Suprapubic skin (tissue), 4 donors: ENCODE measurements at regions not wholly inside any gene's neighbourhood (a gene's known extent, or its start where the extent isn't known, plus 50 kb on each side); places are given as distances from the start of the nearest gene placed in this dataset.

Experiments used
- DNase-seq, 2 donors: peaks; one replicate each; pipeline ENCODE4 v3.0.0-alpha.2; 2019; ENCODE audit warnings: low spot score in 2 of 2
- H3K27ac ChIP-seq: fragments of 200-600 bp; sonication (generic); one replicate; pipeline ENCODE4 v1.5.1; 2019
- H3K27me3 ChIP-seq: fragments of 200-600 bp; sonication (generic); one replicate; pipeline ENCODE4 v1.5.1; 2019
- H3K36me3 ChIP-seq: fragments of 200-600 bp; sonication (generic); one replicate; pipeline ENCODE4 v1.5.1; 2019
- H3K4me1 ChIP-seq: fragments of 200-600 bp; sonication (generic); one replicate; pipeline ENCODE4 v1.5.1; 2019
- H3K4me3 ChIP-seq: fragments of 200-600 bp; sonication (generic); one replicate; pipeline ENCODE4 v1.5.1; 2019; ENCODE audit warnings: mild to moderate bottlenecking
- H3K9me3 ChIP-seq: fragments of 200-600 bp; sonication (generic); one replicate; pipeline ENCODE4 v1.5.1; 2019
- CTCF ChIP-seq, 2 donors: fragments of 200-600 bp in 1 of 2; fragments of 450-650 bp in 1 of 2; sonication (generic) in 1 of 2; IDR thresholded peaks; one replicate each; pipeline ENCODE4 v1.5.1; 2016 to 2019; ENCODE audit warnings: antibody characterized with exemption in 2 of 2, mild to moderate bottlenecking in 1 of 2, moderate library complexity in 1 of 2
- EP300 ChIP-seq: sonication (generic); formaldehyde crosslinking; IDR thresholded peaks from one replicate; pipeline ENCODE4 v1.6.1; 2017; ENCODE audit warnings: antibody characterized with exemption
- POLR2A ChIP-seq, 2 donors: fragments of 450-650 bp; IDR thresholded peaks; one replicate each; pipeline ENCODE4 v1.6.1; 2017; ENCODE audit warnings: antibody characterized with exemption in 2 of 2, mild to moderate bottlenecking in 2 of 2, moderate library complexity in 2 of 2
- POLR2AphosphoS5 ChIP-seq, 3 donors: sonication (generic); formaldehyde crosslinking; IDR thresholded peaks; one replicate each; pipeline ENCODE4 v1.6.1; 2017; ENCODE audit warnings: antibody characterized with exemption in 3 of 3
- whole genome bisulfite sequencing: methylation state at CpG from one replicate; pipeline ENCODE4 v1.1.5; 2018; 5-methylcytosine and 5-hydroxymethylcytosine counted together

DNA sequence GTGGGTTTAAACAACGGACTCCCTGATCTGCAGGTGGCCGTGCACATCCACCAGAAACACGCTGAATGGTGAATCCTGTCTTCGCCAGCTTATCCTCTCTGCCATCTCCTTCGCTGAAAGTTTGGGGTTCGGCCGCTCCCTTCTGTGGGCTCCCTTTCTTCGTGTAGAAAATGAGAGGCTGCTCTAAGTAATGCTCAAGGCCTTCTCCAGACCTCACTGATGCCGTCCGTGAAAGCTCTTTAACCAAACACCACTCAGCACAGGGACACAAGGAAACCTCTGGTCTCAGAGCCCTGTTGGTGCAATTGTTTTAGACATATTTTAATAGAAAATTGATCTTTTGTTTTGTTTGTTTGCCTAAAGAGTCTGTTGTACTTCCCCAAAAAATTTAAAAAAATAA is 596.5 kb downstream of the IRX1 start:
- no peak overlapping the region for H3K27ac ChIP-seq
- no peak overlapping the region for H3K4me3 ChIP-seq
- TF ChIP-seq CTCF (IDR thresholded peaks at IDR 0.05): no peak
- TF ChIP-seq EP300: no peak
- TF ChIP-seq POLR2AphosphoS5 (IDR thresholded peaks at IDR 0.05): no peak
- TF ChIP-seq POLR2A (IDR thresholded peaks at IDR 0.05): no peak
- 89% methylated on average over 10 of the region's 10 CpGs for WGBS
- H3K9me3 ChIP-seq: no peaks in the 10 kb centered on the region
- no peaks in the 10 kb centered on the region for H3K4me1 ChIP-seq
- no peaks in the 10 kb centered on the region for H3K36me3 ChIP-seq
- no peak for DNase-seq
- H3K27me3 ChIP-seq: no peaks in the 10 kb centered on the region

GRCh38 chr5:4196744-4197143 is 601.1 kb downstream of the IRX1 start:
- Histone ChIP-seq H3K27ac (no peak overlapping the region), H3K4me1 (no peaks in the 10 kb centered on the region), H3K36me3 (no peaks in the 10 kb centered on the region), H3K27me3 (no peaks in the 10 kb centered on the region), H3K4me3 (no peak overlapping the region), H3K9me3 (no peaks in the 10 kb centered on the region)
- TF ChIP-seq CTCF (IDR thresholded peaks at IDR 0.05) (no peak), EP300 (no peak), POLR2AphosphoS5 (IDR thresholded peaks at IDR 0.05) (no peak), POLR2A (IDR thresholded peaks at IDR 0.05) (no peak)
- WGBS: 51% methylated on average over 7 of the region's 8 CpGs
- DNase-seq: no peak

DNA sequence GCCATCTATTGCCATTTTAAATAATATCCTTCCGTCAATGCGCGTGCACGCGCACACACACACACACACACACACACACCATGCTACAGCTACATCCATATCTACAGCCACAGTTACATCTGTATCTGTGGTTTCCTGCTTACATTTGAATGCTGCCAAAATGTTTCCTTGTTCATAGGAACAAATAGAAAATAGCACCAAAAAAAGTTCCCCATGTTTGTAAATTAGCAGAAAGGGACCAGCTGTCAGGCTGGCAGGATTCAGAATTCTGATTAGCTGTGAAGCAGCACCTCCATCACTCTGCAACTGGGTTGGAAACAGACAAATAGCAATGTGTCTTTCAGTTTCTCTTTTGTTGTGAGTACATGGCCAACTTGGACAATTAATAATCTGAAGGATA is 601.5 kb downstream of the IRX1 start:
- Histone ChIP-seq H3K27ac (no peak overlapping the region), H3K4me3 (no peak overlapping the region), H3K4me1 (no peaks in the 10 kb centered on the region), H3K9me3 (no peaks in the 10 kb centered on the region), H3K36me3 (no peaks in the 10 kb centered on the region), H3K27me3 (no peaks in the 10 kb centered on the region)
- WGBS: 67% methylated on average over 5 of the region's 5 CpGs
- no peak for DNase-seq
- no peak for TF ChIP-seq POLR2AphosphoS5 (IDR thresholded peaks at IDR 0.05)
- TF ChIP-seq EP300: no peak
- no peak for TF ChIP-seq POLR2A (IDR thresholded peaks at IDR 0.05)
- TF ChIP-seq CTCF (IDR thresholded peaks at IDR 0.05): no peak

DNA sequence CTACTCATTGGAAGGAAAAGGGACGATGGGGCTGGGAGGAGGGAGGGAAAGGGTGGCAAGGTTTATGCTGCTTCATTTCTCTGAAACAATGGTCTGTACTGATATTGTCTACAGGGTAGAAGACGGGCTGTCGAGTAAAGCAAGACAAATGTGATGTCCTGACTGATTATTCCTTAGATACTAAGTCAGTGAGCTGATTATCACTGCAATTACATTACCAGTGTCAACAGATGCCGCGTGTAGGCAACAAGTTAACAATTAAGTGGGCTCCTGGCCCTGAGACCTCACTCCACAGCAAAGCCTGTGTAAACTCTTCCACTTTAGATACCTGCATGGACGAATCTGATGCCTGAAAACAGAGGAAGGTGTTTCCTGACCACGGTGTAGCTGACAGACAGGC is 602.8 kb downstream of the IRX1 start:
- TF ChIP-seq EP300: no peak
- no peak for TF ChIP-seq CTCF (IDR thresholded peaks at IDR 0.05)
- TF ChIP-seq POLR2AphosphoS5 (IDR thresholded peaks at IDR 0.05): no peak
- TF ChIP-seq POLR2A (IDR thresholded peaks at IDR 0.05): no peak
- Histone ChIP-seq H3K4me3 (no peak overlapping the region), H3K27ac (no peak overlapping the region), H3K4me1 (no peaks in the 10 kb centered on the region), H3K36me3 (no peaks in the 10 kb centered on the region), H3K9me3 (no peaks in the 10 kb centered on the region), H3K27me3 (no peaks in the 10 kb centered on the region)
- 49% methylated on average over 7 of the region's 7 CpGs for WGBS
- DNase-seq: no peak

GRCh38 chr5:4199049-4199841 is 603.6 kb downstream of the IRX1 start:
- H3K36me3 ChIP-seq: no peaks in the 10 kb centered on the region
- WGBS: 91% methylated on average over 19 of the region's 19 CpGs
- no peaks in the 10 kb centered on the region for H3K27me3 ChIP-seq
- H3K27ac ChIP-seq: no peak overlapping the region
- no peaks in the 10 kb centered on the region for H3K4me1 ChIP-seq
- no peak for DNase-seq
- no peak for TF ChIP-seq CTCF (IDR thresholded peaks at IDR 0.05)
- no peak overlapping the region for H3K4me3 ChIP-seq
- no peaks in the 10 kb centered on the region for H3K9me3 ChIP-seq
